ENCODE measurements at regions not wholly inside any gene's neighbourhood (a gene's known extent, or its start where the extent isn't known, plus 50 kb on each side); places are given as distances from the start of the nearest gene placed in this dataset.

GRCh38 chr22:27412866-27413445 lies 388.6 kb downstream of the MN1 start:
- Mint-ChIP-seq H3K4me3 (no peak overlapping the region), H3K9me3 (no peaks in the 10 kb centered on the region), H3K27me3 (ENCODE audit: low read depth) (peaks cover 15% of the 10 kb centered on the region), H3K4me1 (ENCODE audit: low read depth) (no peaks in the 10 kb centered on the region), H3K36me3 (ENCODE audit: low read depth) (no peaks in the 10 kb centered on the region), H3K27ac (no peak overlapping the region)
- DNase-seq: no peak
- CTCF ChIA-PET: no interaction called here
- intact Hi-C loops (cut with micrococcal nuclease): no loop called here

GRCh38 chr22:27413702-27414101 lies 387.9 kb downstream of the MN1 start:
- Mint-ChIP-seq H3K4me1 (ENCODE audit: low read depth) (no peaks in the 10 kb centered on the region), H3K9me3 (no peaks in the 10 kb centered on the region), H3K36me3 (ENCODE audit: low read depth) (no peaks in the 10 kb centered on the region), H3K4me3 (no peak overlapping the region), H3K27ac (no peak overlapping the region), H3K27me3 (ENCODE audit: low read depth) (peaks cover 11% of the 10 kb centered on the region)
- CTCF ChIA-PET: no interaction called here
- no peak for DNase-seq
- intact Hi-C loops (cut with micrococcal nuclease): no loop called here

GRCh38 chr22:27416511-27417420 lies 384.8 kb downstream of the MN1 start:
- H3K9me3 Mint-ChIP-seq: no peaks in the 10 kb centered on the region
- CTCF ChIA-PET: interaction anchor here (0.6 kb wide), 1 partner anchor 198 kb away, joined by 4 read pairs; no protein-coding TSS in a partner anchor
- intact Hi-C loops (cut with micrococcal nuclease): no loop called here
- peaks cover 23% of the 10 kb centered on the region for H3K27me3 Mint-ChIP-seq (ENCODE audit: low read depth)
- H3K4me3 Mint-ChIP-seq: no peak overlapping the region
- no peaks in the 10 kb centered on the region for H3K36me3 Mint-ChIP-seq (ENCODE audit: low read depth)
- no peak overlapping the region for H3K27ac Mint-ChIP-seq
- no peak for DNase-seq
- no peaks in the 10 kb centered on the region for H3K4me1 Mint-ChIP-seq (ENCODE audit: low read depth)

- CTCF ChIA-PET: no interaction called here
- Mint-ChIP-seq H3K36me3 (ENCODE audit: low read depth) (no peaks in the 10 kb centered on the region), H3K27ac (no peak overlapping the region), H3K4me1 (ENCODE audit: low read depth) (no peaks in the 10 kb centered on the region), H3K4me3 (no peak overlapping the region), H3K27me3 (ENCODE audit: low read depth) (peaks cover 20% of the 10 kb centered on the region), H3K9me3 (no peaks in the 10 kb centered on the region)
- DNase-seq: no peak
- intact Hi-C loops (cut with micrococcal nuclease): no loop called here
Observed at GRCh38 chr22:27417421-27417814, 384.1 kb downstream of the MN1 start.

GRCh38 chr22:27418261-27418660 lies 383.3 kb downstream of the MN1 start:
- Mint-ChIP-seq H3K27ac (no peak overlapping the region), H3K27me3 (ENCODE audit: low read depth) (peaks cover 20% of the 10 kb centered on the region), H3K9me3 (no peaks in the 10 kb centered on the region), H3K4me3 (no peak overlapping the region), H3K4me1 (ENCODE audit: low read depth) (no peaks in the 10 kb centered on the region), H3K36me3 (ENCODE audit: low read depth) (no peaks in the 10 kb centered on the region)
- intact Hi-C loops (cut with micrococcal nuclease): no loop called here
- no peak for DNase-seq
- CTCF ChIA-PET: no interaction called here

- Mint-ChIP-seq H3K36me3 (ENCODE audit: low read depth) (no peaks in the 10 kb centered on the region), H3K9me3 (no peaks in the 10 kb centered on the region), H3K27me3 (ENCODE audit: low read depth) (peaks cover 20% of the 10 kb centered on the region), H3K27ac (no peak overlapping the region), H3K4me1 (ENCODE audit: low read depth) (no peaks in the 10 kb centered on the region), H3K4me3 (no peak overlapping the region)
- DNase-seq: no peak
- intact Hi-C loops (cut with micrococcal nuclease): no loop called here
- CTCF ChIA-PET: no interaction called here
Observed at GRCh38 chr22:27419473-27419872, 382.1 kb downstream of the MN1 start.

GRCh38 chr22:27420195-27420816 lies 381.2 kb downstream of the MN1 start:
- no peak for DNase-seq

GRCh38 chr22:27420817-27421361 lies 380.7 kb downstream of the MN1 start:
- H3K9me3 Mint-ChIP-seq: no peaks in the 10 kb centered on the region
- intact Hi-C loops (cut with micrococcal nuclease): no loop called here
- no peak for DNase-seq
- peaks cover 18% of the 10 kb centered on the region for H3K27me3 Mint-ChIP-seq (ENCODE audit: low read depth)
- no peaks in the 10 kb centered on the region for H3K4me1 Mint-ChIP-seq (ENCODE audit: low read depth)
- CTCF ChIA-PET: no interaction called here
- H3K27ac Mint-ChIP-seq: no peak overlapping the region
- no peak overlapping the region for H3K4me3 Mint-ChIP-seq
- no peaks in the 10 kb centered on the region for H3K36me3 Mint-ChIP-seq (ENCODE audit: low read depth)

More at GRCh38 chr22:27420195-27420816, 381.2 kb downstream of the MN1 start:
- no peaks in the 10 kb centered on the region for H3K4me1 Mint-ChIP-seq (ENCODE audit: low read depth)
- no peak overlapping the region for H3K4me3 Mint-ChIP-seq
- H3K27ac Mint-ChIP-seq: no peak overlapping the region
- H3K36me3 Mint-ChIP-seq (ENCODE audit: low read depth): no peaks in the 10 kb centered on the region
- CTCF ChIA-PET: no interaction called here
- intact Hi-C loops (cut with micrococcal nuclease): no loop called here
- no peaks in the 10 kb centered on the region for H3K9me3 Mint-ChIP-seq
- H3K27me3 Mint-ChIP-seq (ENCODE audit: low read depth): peaks cover 20% of the 10 kb centered on the region

GRCh38 chr22:27422442-27422841 lies 379.1 kb downstream of the MN1 start:
- no peaks in the 10 kb centered on the region for H3K4me1 Mint-ChIP-seq (ENCODE audit: low read depth)
- H3K9me3 Mint-ChIP-seq: no peaks in the 10 kb centered on the region
- CTCF ChIA-PET: no interaction called here
- H3K27ac Mint-ChIP-seq: no peak overlapping the region
- no peak for DNase-seq
- H3K36me3 Mint-ChIP-seq (ENCODE audit: low read depth): no peaks in the 10 kb centered on the region
- H3K4me3 Mint-ChIP-seq: no peak overlapping the region
- peaks cover 12% of the 10 kb centered on the region for H3K27me3 Mint-ChIP-seq (ENCODE audit: low read depth)
- intact Hi-C loops (cut with micrococcal nuclease): no loop called here

GRCh38 chr22:27424319-27424718 lies 377.2 kb downstream of the MN1 start:
- H3K9me3 Mint-ChIP-seq: peaks cover 4% of the 10 kb centered on the region
- H3K36me3 Mint-ChIP-seq (ENCODE audit: low read depth): peaks cover 2% of the 10 kb centered on the region
- DNase-seq: no peak
- H3K4me3 Mint-ChIP-seq: no peak overlapping the region
- CTCF ChIA-PET: no interaction called here
- no peaks in the 10 kb centered on the region for H3K4me1 Mint-ChIP-seq (ENCODE audit: low read depth)
- no peak overlapping the region for H3K27ac Mint-ChIP-seq
- H3K27me3 Mint-ChIP-seq (ENCODE audit: low read depth): peaks cover 14% of the 10 kb centered on the region
- intact Hi-C loops (cut with micrococcal nuclease): no loop called here

GRCh38 chr22:27429476-27429875 lies 372.1 kb downstream of the MN1 start:
- H3K36me3 Mint-ChIP-seq (ENCODE audit: low read depth): peaks cover 2% of the 10 kb centered on the region
- no peak for DNase-seq
- H3K27me3 Mint-ChIP-seq (ENCODE audit: low read depth): peaks cover 7% of the 10 kb centered on the region
- H3K4me1 Mint-ChIP-seq (ENCODE audit: low read depth): no peaks in the 10 kb centered on the region
- CTCF ChIA-PET: no interaction called here
- no peak overlapping the region for H3K4me3 Mint-ChIP-seq
- H3K9me3 Mint-ChIP-seq: peaks cover 13% of the 10 kb centered on the region
- no peak overlapping the region for H3K27ac Mint-ChIP-seq
- intact Hi-C loops (cut with micrococcal nuclease): no loop called here

GRCh38 chr22:27431081-27431480 lies 370.5 kb downstream of the MN1 start:
- peaks cover 13% of the 10 kb centered on the region for H3K9me3 Mint-ChIP-seq
- intact Hi-C loops (cut with micrococcal nuclease): no loop called here
- no peaks in the 10 kb centered on the region for H3K4me1 Mint-ChIP-seq (ENCODE audit: low read depth)
- no peak overlapping the region for H3K4me3 Mint-ChIP-seq
- peaks cover 7% of the 10 kb centered on the region for H3K27me3 Mint-ChIP-seq (ENCODE audit: low read depth)
- peaks cover 2% of the 10 kb centered on the region for H3K36me3 Mint-ChIP-seq (ENCODE audit: low read depth)
- no peak overlapping the region for H3K27ac Mint-ChIP-seq
- CTCF ChIA-PET: no interaction called here
- no peak for DNase-seq
